H1 (cell line): ENCODE measurements at regions not wholly inside any gene's neighbourhood (a gene's known extent, or its start where the extent isn't known, plus 50 kb on each side); places are given as distances from the start of the nearest gene placed in this dataset.

Experiments
- CTCF ChIA-PET: fragments of 300-600 bp; sonication (Branson Sonifier 250); formaldehyde crosslinking; loops from one replicate; lab custom pipeline; 2021; ENCODE audit not compliant: partially characterized antibody; lab: Charles Lee
- POLR2A ChIA-PET: fragments of 300-600 bp; sonication (Branson Sonifier 250); formaldehyde crosslinking; loops from one replicate; lab custom pipeline; 2021; ENCODE audit warnings: inconsistent platforms; ENCODE audit not compliant: partially characterized antibody; lab: Charles Lee
- DNase-seq, 2 experiments: peaks; one replicate each; pipeline versions ENCODE4 v3.0.0 to v3.0.0-alpha.2; 2010 to 2022; ENCODE audit warnings: low spot score in 2 of 2, low read depth in 1 of 2, mixed read lengths in 1 of 2
- FAIRE-seq: peaks from 2 replicates; lab custom pipeline; 2011; peaks lifted over from hg19 to GRCh38; lab: Jason Lieb, UNC
- H2AFZ ChIP-seq: 2 replicates; pipeline ENCODE4 v1.8.1; 2012; ENCODE audit warnings: low read length, inconsistent platforms
- H2AK5ac ChIP-seq: 2 replicates; pipeline ENCODE4 v1.6.1; 2013; ENCODE audit warnings: low read depth, low read length
- H2BK120ac ChIP-seq: replicated peaks from 2 replicates; pipeline ENCODE3; 2013; ENCODE audit warnings: low read depth, low read length, inconsistent platforms
- H2BK12ac ChIP-seq: 2 replicates; pipeline ENCODE4 v1.6.1; 2013; ENCODE audit warnings: low read depth, low read length
- H2BK15ac ChIP-seq: 2 replicates; pipeline ENCODE4 v1.6.1; 2013; ENCODE audit warnings: low read length
- H2BK20ac ChIP-seq: 2 replicates; pipeline ENCODE4 v1.6.1; 2013; ENCODE audit warnings: low read length
- H2BK5ac ChIP-seq: 2 replicates; pipeline ENCODE4 v1.6.1; 2013; ENCODE audit warnings: low read depth, low read length
- H3K14ac ChIP-seq: 2 replicates; pipeline ENCODE4 v1.6.1; 2013; ENCODE audit warnings: inconsistent platforms; ENCODE audit not compliant: insufficient read length
- H3K18ac ChIP-seq: 2 replicates; pipeline ENCODE4 v1.6.1; 2013; ENCODE audit warnings: low read length; ENCODE audit errors: extremely low read depth
- H3K23ac ChIP-seq: 2 replicates; pipeline ENCODE4 v1.6.1; 2013; ENCODE audit warnings: inconsistent platforms; ENCODE audit not compliant: insufficient read length
- H3K23me2 ChIP-seq: 2 replicates; pipeline ENCODE4 v1.6.1; 2013; ENCODE audit warnings: low read depth, low read length
- H3K27ac ChIP-seq: 2 replicates; pipeline ENCODE4 v1.6.1; 2011; ENCODE audit warnings: low read depth, low read length, inconsistent platforms
- H3K27me3 ChIP-seq, 4 experiments: replicated peaks in 1 of 4; 1 replicate in 1 of 4; 2 replicates in 3 of 4; pipeline versions ENCODE4 v1.6.1 to v1.8.1; 2011 to 2013; ENCODE audit warnings: low read length in 3 of 4, mild to moderate bottlenecking in 3 of 4, inconsistent platforms in 2 of 4, mixed read lengths in 2 of 4, moderate library complexity in 1 of 4; ENCODE audit not compliant: control insufficient read depth in 3 of 4, insufficient read depth in 3 of 4; ENCODE audit errors: extremely low read depth in 1 of 4
- H3K36me3 ChIP-seq, 4 experiments: 2 replicates each; pipeline versions ENCODE4 v1.6.1 to v1.8.1; 2011 to 2013; ENCODE audit warnings: mild to moderate bottlenecking in 4 of 4, low read length in 3 of 4, moderate library complexity in 2 of 4, control low read depth in 1 of 4, inconsistent platforms in 1 of 4; ENCODE audit not compliant: insufficient read depth in 4 of 4, control insufficient read depth in 2 of 4
- H3K4ac ChIP-seq: replicated peaks from 2 replicates; pipeline ENCODE3; 2013; ENCODE audit warnings: low read length, low read depth, mixed read lengths, inconsistent platforms; ENCODE audit not compliant: insufficient read length
- H3K4me1 ChIP-seq, 4 experiments: replicated peaks in 1 of 4; 1 replicate in 1 of 4; 2 replicates in 3 of 4; pipeline versions ENCODE4 v1.6.1 to v1.8.1; 2011 to 2013; ENCODE audit warnings: low read length in 3 of 4, inconsistent platforms in 2 of 4, mixed read lengths in 1 of 4; ENCODE audit not compliant: insufficient read depth in 4 of 4, control insufficient read depth in 3 of 4
- H3K4me2 ChIP-seq, 2 experiments: 2 replicates each; pipeline versions ENCODE4 v1.6.1 to v1.8.1; 2011 to 2013; ENCODE audit warnings: low read depth in 2 of 2, low read length in 2 of 2, control low read depth in 1 of 2, inconsistent platforms in 1 of 2, mild to moderate bottlenecking in 1 of 2; ENCODE audit not compliant: insufficient read depth in 1 of 2
- H3K4me3 ChIP-seq, 4 experiments: fragments of 200-600, 300-600 bp in 1 of 4; sonication (generic), shearing (Covaris generic), sonication (Bioruptor Twin) in 1 of 4; 2 replicates each; pipeline versions ENCODE4 v1.5.1 to v1.8.1; 2011 to 2016; ENCODE audit warnings: low read length in 4 of 4, low read depth in 3 of 4, control low read depth in 2 of 4, inconsistent platforms in 2 of 4, mild to moderate bottlenecking in 2 of 4, mixed read lengths in 1 of 4, moderate library complexity in 1 of 4; ENCODE audit not compliant: insufficient read depth in 2 of 4; ENCODE audit errors: extremely low read depth in 1 of 4
- H3K56ac ChIP-seq: replicated peaks from 2 replicates; pipeline ENCODE3; 2013; ENCODE audit warnings: low read depth, mild to moderate bottlenecking, mixed read lengths, low read length, inconsistent platforms; ENCODE audit not compliant: insufficient read length
- H3K79me1 ChIP-seq: 2 replicates; pipeline ENCODE4 v1.6.1; 2013; ENCODE audit warnings: low read depth, low read length, control low read depth
- H3K79me2 ChIP-seq, 2 experiments: 2 replicates each; pipeline versions ENCODE4 v1.6.1 to v1.8.1; 2012 to 2013; ENCODE audit warnings: low read length in 2 of 2, mild to moderate bottlenecking in 2 of 2, inconsistent platforms in 1 of 2; ENCODE audit not compliant: insufficient read depth in 2 of 2, control insufficient read depth in 1 of 2
- H3K9ac ChIP-seq, 4 experiments: replicated peaks in 1 of 4; 1 replicate in 1 of 4; 2 replicates in 3 of 4; pipeline versions ENCODE4 v1.6.1 to v1.8.1; 2011 to 2013; ENCODE audit warnings: low read depth in 3 of 4, low read length in 3 of 4, control low read depth in 2 of 4, mild to moderate bottlenecking in 2 of 4, moderate library complexity in 2 of 4, inconsistent platforms in 1 of 4; ENCODE audit errors: extremely low read depth in 1 of 4
- H3K9me3 ChIP-seq, 2 experiments: 2 replicates each; pipeline versions ENCODE4 v1.6.1 to v1.8.1; 2012 to 2013; ENCODE audit warnings: mild to moderate bottlenecking in 2 of 2, moderate library complexity in 2 of 2, control low read depth in 1 of 2, inconsistent platforms in 1 of 2, low read depth in 1 of 2, low read length in 1 of 2, mixed read lengths in 1 of 2; ENCODE audit not compliant: insufficient read depth in 2 of 2
- H4K20me1 ChIP-seq, 2 experiments: replicated peaks in 1 of 2; 2 replicates each; pipeline versions ENCODE3 to v1.8.1; 2011 to 2013; ENCODE audit warnings: inconsistent platforms in 2 of 2, low read length in 2 of 2, mild to moderate bottlenecking in 1 of 2; ENCODE audit not compliant: insufficient read depth in 2 of 2, control insufficient read depth in 1 of 2
- H4K5ac ChIP-seq: 2 replicates; pipeline ENCODE4 v1.6.1; 2013; ENCODE audit warnings: low read length, low read depth, mixed read lengths, inconsistent platforms; ENCODE audit not compliant: insufficient read length
- H4K8ac ChIP-seq: 2 replicates; pipeline ENCODE4 v1.8.0; 2013; ENCODE audit warnings: mild to moderate bottlenecking, moderate library complexity, low read length, inconsistent platforms; ENCODE audit not compliant: insufficient read depth; ENCODE audit errors: extremely low read depth
- H4K91ac ChIP-seq: replicated peaks from 2 replicates; pipeline ENCODE3; 2013; ENCODE audit warnings: low read length, mixed read lengths, inconsistent platforms; ENCODE audit not compliant: insufficient read length
- BCL11A ChIP-seq, 2 experiments: IDR thresholded peaks; one replicate each; pipeline ENCODE4 v1.6.1; 2011; ENCODE audit warnings: low read depth in 2 of 2, low read length in 2 of 2, mild to moderate bottlenecking in 2 of 2
- BRCA1 ChIP-seq: IDR thresholded peaks from 2 replicates; pipeline ENCODE4 v1.6.1; 2012; ENCODE audit warnings: low read depth, low read length, improper control_type of control experiment
- HDAC6 ChIP-seq: IDR thresholded peaks from one replicate; pipeline ENCODE4 v1.7.1; 2012; ENCODE audit warnings: low read depth, mild to moderate bottlenecking, inconsistent platforms, low read length, moderate library complexity
- JUND ChIP-seq: IDR thresholded peaks from 2 replicates; pipeline ENCODE4 v1.6.1; 2011; ENCODE audit warnings: mild to moderate bottlenecking, improper control_type of control experiment, low read length
- RFX5 ChIP-seq: IDR thresholded peaks from 2 replicates; pipeline ENCODE4 v1.6.1; 2011; ENCODE audit warnings: low read depth, low read length, improper control_type of control experiment, borderline replicate concordance
- YY1 ChIP-seq: IDR thresholded peaks from 2 replicates; pipeline ENCODE4 v1.6.1; 2011; ENCODE audit warnings: low read depth, mild to moderate bottlenecking, low read length
- WGBS, 2 experiments: shearing (Covaris generic) in 1 of 2; methylation state at CpG; one replicate each; pipeline versions ENCODE4 v1.1.6 to v1.1.7; 2013 to 2015; ENCODE audit warnings: low lambda C conversion rate in 2 of 2, mixed read lengths in 2 of 2, inconsistent platforms in 1 of 2, low coverage in 1 of 2, missing lambda C conversion rate in 1 of 2; ENCODE audit not compliant: insufficient replicate concordance in 2 of 2, insufficient coverage in 1 of 2, insufficient read length in 1 of 2; ENCODE audit errors: extremely low coverage in 1 of 2, missing lambda C conversion rate in 1 of 2; 5-methylcytosine and 5-hydroxymethylcytosine counted together
- TF ChIP-seq, protein P1 (sequence below): IDR thresholded peaks from 2 replicates; pipeline ENCODE4 v1.6.1; 2012; ENCODE audit warnings: inconsistent platforms

DNA sequence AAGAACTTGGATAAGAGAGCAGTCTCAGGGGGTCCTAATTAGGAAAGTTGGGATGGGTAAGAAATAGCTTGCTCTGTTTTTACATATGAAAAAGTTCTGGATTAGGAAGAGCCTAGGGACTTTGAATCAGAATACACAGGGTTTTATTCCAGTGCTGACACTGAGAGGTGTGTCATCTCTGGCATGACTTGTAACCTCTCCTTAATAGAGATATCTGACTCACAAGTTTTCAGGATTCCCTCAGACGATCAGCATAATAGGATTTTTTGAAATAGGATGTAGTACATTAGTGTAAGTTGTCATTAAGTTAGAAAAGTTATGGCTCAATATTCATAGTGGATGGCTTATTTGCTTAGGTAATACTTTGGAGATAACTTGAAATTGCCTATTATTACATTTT, 555.2 kb upstream of the MIR17HG start:
- Histone ChIP-seq H2BK120ac (no peak overlapping the region), H3K9me3 (no peaks in the 10 kb centered on the region), H3K56ac (no peak overlapping the region), H3K18ac (no peak overlapping the region), H4K91ac (no peak overlapping the region), H2BK12ac (no peak overlapping the region), H3K23ac (no peak overlapping the region), H2AK5ac (no peak overlapping the region), H3K14ac (no peak overlapping the region), H3K36me3 (no peaks in the 10 kb centered on the region), H3K4me1 (no peaks in the 10 kb centered on the region; a peak in 1 of 7 replicates), H3K79me1 (no peaks in the 10 kb centered on the region), H3K4me2 (no peak overlapping the region), H3K79me2 (no peaks in the 10 kb centered on the region), H2BK20ac (no peak overlapping the region), H4K5ac (no peak overlapping the region), H3K27ac (no peak overlapping the region), H4K20me1 (no peaks in the 10 kb centered on the region), H2AFZ (no peak overlapping the region), H3K4ac (no peak overlapping the region), H3K27me3 (no peaks in the 10 kb centered on the region), H3K23me2 (no peaks in the 10 kb centered on the region), H2BK15ac (no peak overlapping the region), H4K8ac (no peak overlapping the region), H2BK5ac (no peak overlapping the region), H3K9ac (no peak overlapping the region), H3K4me3 (no peak overlapping the region)
- WGBS, 2 experiments, result 90% methylated on average over 1 of the region's 1 CpG; no CpG with 5 or more reads in 1 of the 2 experiments
- POLR2A ChIA-PET, result no interaction called here
- FAIRE-seq (no peak), DNase-seq (no peak)
- CTCF ChIA-PET, result no interaction called here
- TF ChIP-seq HDAC6, result no peak
- TF ChIP-seq BCL11A (IDR thresholded peaks at IDR 0.05; ENCODE audit: low read depth in 2 of 2, low read length in 2 of 2), result no peak
- TF ChIP-seq RFX5, result no peak
- no peak for TF ChIP-seq YY1
- TF ChIP-seq BRCA1, result no peak
- TF ChIP-seq, protein P1, sequence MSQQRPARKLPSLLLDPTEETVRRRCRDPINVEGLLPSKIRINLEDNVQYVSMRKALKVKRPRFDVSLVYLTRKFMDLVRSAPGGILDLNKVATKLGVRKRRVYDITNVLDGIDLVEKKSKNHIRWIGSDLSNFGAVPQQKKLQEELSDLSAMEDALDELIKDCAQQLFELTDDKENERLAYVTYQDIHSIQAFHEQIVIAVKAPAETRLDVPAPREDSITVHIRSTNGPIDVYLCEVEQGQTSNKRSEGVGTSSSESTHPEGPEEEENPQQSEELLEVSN, result no peak
- no peak for TF ChIP-seq JUND
